ENCODE measurements at regions not wholly inside any gene's neighbourhood (a gene's known extent, or its start where the extent isn't known, plus 50 kb on each side); places are given as distances from the start of the nearest gene placed in this dataset.

DNA sequence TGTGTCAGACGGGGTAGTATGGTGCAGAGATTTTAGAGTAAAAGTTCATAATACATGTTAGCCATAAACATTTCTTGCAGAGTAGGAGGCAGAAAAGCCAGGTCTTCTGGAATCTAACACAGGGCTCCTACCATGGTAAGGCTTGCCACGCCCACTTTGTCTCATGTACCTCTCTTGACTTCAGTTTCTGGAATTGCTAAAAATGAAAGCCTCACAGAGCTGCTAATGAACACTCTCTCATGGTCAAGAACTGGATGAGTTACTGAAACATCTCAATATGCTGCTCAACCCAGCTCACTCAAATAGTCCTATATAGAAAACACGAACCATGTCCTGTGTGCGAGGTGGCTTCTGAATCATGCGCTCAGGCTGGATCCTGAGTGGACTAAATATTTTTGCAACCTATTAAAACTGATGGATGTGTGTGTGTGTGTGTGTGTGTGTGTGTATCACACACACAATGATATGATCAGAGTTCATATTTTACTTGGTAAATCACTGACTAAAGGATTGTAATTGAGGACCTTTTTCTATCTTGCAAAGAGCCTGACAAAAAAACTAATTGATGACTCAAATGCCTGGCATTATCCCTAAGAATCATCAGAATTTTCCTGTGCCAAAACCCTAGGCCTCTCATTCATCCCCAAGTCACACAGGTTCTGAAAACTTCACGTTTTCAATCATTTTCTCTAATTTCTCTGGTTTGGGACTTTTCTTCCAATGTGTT, 1306.6 kb downstream of the XPNPEP1 start:
- peaks cover 18 to 20% of the 10 kb centered on the region in 2 experiments; a peak in 2 of 4 replicates for H3K9me3 ChIP-seq (ENCODE audit: control insufficient read depth in 1 of 2, insufficient read depth in 1 of 2, low read depth in 1 of 2, low read length in 2 of 2)
- no TSS peak for BruUV-seq (replicated peaks)
- H2AFZ ChIP-seq (ENCODE audit: low read depth, low read length, poor library complexity, severe bottlenecking): no peak overlapping the region
- ATAC-seq (no peak), DNase-seq (ENCODE audit: low read depth, low spot score) (no peak)
- intact Hi-C loops (cut with micrococcal nuclease): no loop called here
- TF ChIP-seq, protein P1, sequence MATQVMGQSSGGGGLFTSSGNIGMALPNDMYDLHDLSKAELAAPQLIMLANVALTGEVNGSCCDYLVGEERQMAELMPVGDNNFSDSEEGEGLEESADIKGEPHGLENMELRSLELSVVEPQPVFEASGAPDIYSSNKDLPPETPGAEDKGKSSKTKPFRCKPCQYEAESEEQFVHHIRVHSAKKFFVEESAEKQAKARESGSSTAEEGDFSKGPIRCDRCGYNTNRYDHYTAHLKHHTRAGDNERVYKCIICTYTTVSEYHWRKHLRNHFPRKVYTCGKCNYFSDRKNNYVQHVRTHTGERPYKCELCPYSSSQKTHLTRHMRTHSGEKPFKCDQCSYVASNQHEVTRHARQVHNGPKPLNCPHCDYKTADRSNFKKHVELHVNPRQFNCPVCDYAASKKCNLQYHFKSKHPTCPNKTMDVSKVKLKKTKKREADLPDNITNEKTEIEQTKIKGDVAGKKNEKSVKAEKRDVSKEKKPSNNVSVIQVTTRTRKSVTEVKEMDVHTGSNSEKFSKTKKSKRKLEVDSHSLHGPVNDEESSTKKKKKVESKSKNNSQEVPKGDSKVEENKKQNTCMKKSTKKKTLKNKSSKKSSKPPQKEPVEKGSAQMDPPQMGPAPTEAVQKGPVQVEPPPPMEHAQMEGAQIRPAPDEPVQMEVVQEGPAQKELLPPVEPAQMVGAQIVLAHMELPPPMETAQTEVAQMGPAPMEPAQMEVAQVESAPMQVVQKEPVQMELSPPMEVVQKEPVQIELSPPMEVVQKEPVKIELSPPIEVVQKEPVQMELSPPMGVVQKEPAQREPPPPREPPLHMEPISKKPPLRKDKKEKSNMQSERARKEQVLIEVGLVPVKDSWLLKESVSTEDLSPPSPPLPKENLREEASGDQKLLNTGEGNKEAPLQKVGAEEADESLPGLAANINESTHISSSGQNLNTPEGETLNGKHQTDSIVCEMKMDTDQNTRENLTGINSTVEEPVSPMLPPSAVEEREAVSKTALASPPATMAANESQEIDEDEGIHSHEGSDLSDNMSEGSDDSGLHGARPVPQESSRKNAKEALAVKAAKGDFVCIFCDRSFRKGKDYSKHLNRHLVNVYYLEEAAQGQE (IDR thresholded peaks at IDR 0.05; ENCODE audit: low read depth): no peak
- no peak for TF ChIP-seq YY1 (IDR thresholded peaks at IDR 0.05; ENCODE audit: extremely low read depth, insufficient replicate concordance, low read depth, low read length)
- TF ChIP-seq CBX3 (IDR thresholded peaks at IDR 0.05; ENCODE audit: low read depth): no peak
- TF ChIP-seq, protein P2, sequence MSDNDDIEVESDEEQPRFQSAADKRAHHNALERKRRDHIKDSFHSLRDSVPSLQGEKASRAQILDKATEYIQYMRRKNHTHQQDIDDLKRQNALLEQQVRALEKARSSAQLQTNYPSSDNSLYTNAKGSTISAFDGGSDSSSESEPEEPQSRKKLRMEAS (IDR thresholded peaks at IDR 0.05): no peak
- no peak for TF ChIP-seq EZH2phosphoT487 (IDR thresholded peaks at IDR 0.05; ENCODE audit: borderline replicate concordance)
- TF ChIP-seq ELF1 (IDR thresholded peaks at IDR 0.05; ENCODE audit: borderline replicate concordance, low read depth): no peak
- TF ChIP-seq POLR2A (IDR thresholded peaks at IDR 0.05; ENCODE audit: borderline replicate concordance, extremely low read depth, insufficient read depth, insufficient read length): no peak
- no peak for TF ChIP-seq FOSL1 (IDR thresholded peaks at IDR 0.05; ENCODE audit: low read depth)
- no peak for TF ChIP-seq SIN3A (IDR thresholded peaks at IDR 0.05; ENCODE audit: low read depth)
- no peak for TF ChIP-seq TCF7L2 (IDR thresholded peaks at IDR 0.05; ENCODE audit: borderline replicate concordance, extremely low read depth, insufficient read depth, insufficient read length)
- no peak for TF ChIP-seq EZH2 (IDR thresholded peaks at IDR 0.05)
- no peak for TF ChIP-seq SRF (IDR thresholded peaks at IDR 0.05; ENCODE audit: low read depth)
- TF ChIP-seq EGR1 (IDR thresholded peaks at IDR 0.05; ENCODE audit: low read depth): no peak
- TF ChIP-seq POLR2AphosphoS5 (IDR thresholded peaks at IDR 0.05; ENCODE audit: low read depth, low read length): no peak
- no peak for TF ChIP-seq ZNF274 (IDR thresholded peaks at IDR 0.05; ENCODE audit: low read depth, low read length)
- TF ChIP-seq, protein P3, sequence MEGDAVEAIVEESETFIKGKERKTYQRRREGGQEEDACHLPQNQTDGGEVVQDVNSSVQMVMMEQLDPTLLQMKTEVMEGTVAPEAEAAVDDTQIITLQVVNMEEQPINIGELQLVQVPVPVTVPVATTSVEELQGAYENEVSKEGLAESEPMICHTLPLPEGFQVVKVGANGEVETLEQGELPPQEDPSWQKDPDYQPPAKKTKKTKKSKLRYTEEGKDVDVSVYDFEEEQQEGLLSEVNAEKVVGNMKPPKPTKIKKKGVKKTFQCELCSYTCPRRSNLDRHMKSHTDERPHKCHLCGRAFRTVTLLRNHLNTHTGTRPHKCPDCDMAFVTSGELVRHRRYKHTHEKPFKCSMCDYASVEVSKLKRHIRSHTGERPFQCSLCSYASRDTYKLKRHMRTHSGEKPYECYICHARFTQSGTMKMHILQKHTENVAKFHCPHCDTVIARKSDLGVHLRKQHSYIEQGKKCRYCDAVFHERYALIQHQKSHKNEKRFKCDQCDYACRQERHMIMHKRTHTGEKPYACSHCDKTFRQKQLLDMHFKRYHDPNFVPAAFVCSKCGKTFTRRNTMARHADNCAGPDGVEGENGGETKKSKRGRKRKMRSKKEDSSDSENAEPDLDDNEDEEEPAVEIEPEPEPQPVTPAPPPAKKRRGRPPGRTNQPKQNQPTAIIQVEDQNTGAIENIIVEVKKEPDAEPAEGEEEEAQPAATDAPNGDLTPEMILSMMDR (IDR thresholded peaks at IDR 0.05 in 2 of 3, conservative IDR thresholded peaks at IDR 0.05 in 1 of 3; ENCODE audit: borderline replicate concordance in 1 of 3, insufficient read depth in 1 of 3, low read depth in 2 of 3, low read length in 2 of 3): no peak
- no peak for TF ChIP-seq ZFX (IDR thresholded peaks at IDR 0.05)
- TF ChIP-seq, protein P4, sequence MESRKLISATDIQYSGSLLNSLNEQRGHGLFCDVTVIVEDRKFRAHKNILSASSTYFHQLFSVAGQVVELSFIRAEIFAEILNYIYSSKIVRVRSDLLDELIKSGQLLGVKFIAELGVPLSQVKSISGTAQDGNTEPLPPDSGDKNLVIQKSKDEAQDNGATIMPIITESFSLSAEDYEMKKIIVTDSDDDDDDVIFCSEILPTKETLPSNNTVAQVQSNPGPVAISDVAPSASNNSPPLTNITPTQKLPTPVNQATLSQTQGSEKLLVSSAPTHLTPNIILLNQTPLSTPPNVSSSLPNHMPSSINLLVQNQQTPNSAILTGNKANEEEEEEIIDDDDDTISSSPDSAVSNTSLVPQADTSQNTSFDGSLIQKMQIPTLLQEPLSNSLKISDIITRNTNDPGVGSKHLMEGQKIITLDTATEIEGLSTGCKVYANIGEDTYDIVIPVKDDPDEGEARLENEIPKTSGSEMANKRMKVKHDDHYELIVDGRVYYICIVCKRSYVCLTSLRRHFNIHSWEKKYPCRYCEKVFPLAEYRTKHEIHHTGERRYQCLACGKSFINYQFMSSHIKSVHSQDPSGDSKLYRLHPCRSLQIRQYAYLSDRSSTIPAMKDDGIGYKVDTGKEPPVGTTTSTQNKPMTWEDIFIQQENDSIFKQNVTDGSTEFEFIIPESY (IDR thresholded peaks at IDR 0.05; ENCODE audit: extremely low read depth, insufficient replicate concordance, low read length): no peak
- ChIA-PET RAD21 (ENCODE audit: low non-redundant PET in 1 of 2, low total read pairs in 2 of 2, uncharacterized antibody in 2 of 2, unreplicated experiment in 2 of 2) (no interaction called here), POLR2A (no interaction called here), CTCF (no interaction called here)
- no peak overlapping the region for H3K4me3 ChIP-seq (replicated peaks in 1 of 2; ENCODE audit: low read depth in 1 of 2, low read length in 2 of 2)
- H3K27ac ChIP-seq (ENCODE audit: low read depth, low read length): no peak overlapping the region
- H3K4me1 ChIP-seq (ENCODE audit: control insufficient read depth in 1 of 2, insufficient read depth in 2 of 2, low read length in 2 of 2): no peaks in the 10 kb centered on the region
- H3K27me3 ChIP-seq (ENCODE audit: insufficient read depth, low read length): no peaks in the 10 kb centered on the region
- no peak overlapping the region for H3K9ac ChIP-seq (ENCODE audit: low read length)
- no peak overlapping the region for H3K4me2 ChIP-seq (ENCODE audit: low read length)
- H4K20me1 ChIP-seq (ENCODE audit: insufficient read depth): no peaks in the 10 kb centered on the region
- H3K9me2 ChIP-seq (ENCODE audit: insufficient read depth): no peaks in the 10 kb centered on the region
- no peaks in the 10 kb centered on the region for H3K79me2 ChIP-seq (ENCODE audit: insufficient read depth, low read length)
- H3K36me3 ChIP-seq (ENCODE audit: control insufficient read depth in 1 of 2, insufficient read depth in 2 of 2, low read length in 2 of 2): no peaks in the 10 kb centered on the region

All from HCT116 (cell line).